ENCODE measurements at regions not wholly inside any gene's neighbourhood (a gene's known extent, or its start where the extent isn't known, plus 50 kb on each side); places are given as distances from the start of the nearest gene placed in this dataset.

GRCh38 chr13:53605326-53605725, 576.7 kb downstream of the OLFM4 start:
- BruUV-seq (replicated peaks), result no TSS peak
- ATAC-seq (no peak), DNase-seq (ENCODE audit: low read depth, low spot score) (no peak)
- H3K27ac ChIP-seq (ENCODE audit: low read length), result no peak overlapping the region
- CTCF ChIA-PET, result no interaction called here
- no peak overlapping the region for H3K4me3 ChIP-seq (ENCODE audit: low read depth in 2 of 2, low read length in 2 of 2)
- H3K4me1 ChIP-seq (ENCODE audit: control insufficient read depth, insufficient read depth, low read length), result no peaks in the 10 kb centered on the region
- no peaks in the 10 kb centered on the region for H3K36me3 ChIP-seq (ENCODE audit: control insufficient read depth, insufficient read depth, low read length)
- POLR2A ChIA-PET, result no interaction called here
- in situ Hi-C loops (cut with HindIII; ENCODE audit: low pct_unique_long_range_greater_than_20kb, low sequenced_read_pairs), result no loop called here
- intact Hi-C loops (cut with micrococcal nuclease; ENCODE audit: unreplicated experiment), result no loop called here
- H3K9me3 ChIP-seq (ENCODE audit: control insufficient read depth, insufficient read depth, low read depth, low read length), result no peaks in the 10 kb centered on the region
- TF ChIP-seq SIN3A (IDR thresholded peaks at IDR 0.05; ENCODE audit: borderline replicate concordance, insufficient read depth, low read depth, low read length) (no peak), CTCF (IDR thresholded peaks at IDR 0.05) (no peak), POLR2AphosphoS5 (IDR thresholded peaks at IDR 0.05; ENCODE audit: low read depth, low read length) (no peak), TCF7L2 (IDR thresholded peaks at IDR 0.05; ENCODE audit: low read depth, low read length) (no peak), REST (IDR thresholded peaks at IDR 0.05; ENCODE audit: insufficient read depth in 1 of 2, low read depth in 2 of 2, low read length in 1 of 2) (no peak)
- no peaks in the 10 kb centered on the region for H3K27me3 ChIP-seq (ENCODE audit: control insufficient read depth, insufficient read depth, low read length)

- DNase-seq (ENCODE audit: low read depth, low spot score) (no peak), ATAC-seq (no peak)
- CTCF ChIA-PET, result no interaction called here
- Histone ChIP-seq H3K9me3 (ENCODE audit: control insufficient read depth, insufficient read depth, low read depth, low read length) (no peaks in the 10 kb centered on the region), H3K36me3 (ENCODE audit: control insufficient read depth, insufficient read depth, low read length) (no peaks in the 10 kb centered on the region), H3K4me3 (ENCODE audit: low read depth in 2 of 2, low read length in 2 of 2) (no peak overlapping the region), H3K27me3 (ENCODE audit: control insufficient read depth, insufficient read depth, low read length) (no peaks in the 10 kb centered on the region), H3K4me1 (ENCODE audit: control insufficient read depth, insufficient read depth, low read length) (no peaks in the 10 kb centered on the region), H3K27ac (ENCODE audit: low read length) (no peak overlapping the region)
- intact Hi-C loops (cut with micrococcal nuclease; ENCODE audit: unreplicated experiment), result no loop called here
- POLR2A ChIA-PET, result no interaction called here
- in situ Hi-C loops (cut with HindIII; ENCODE audit: low pct_unique_long_range_greater_than_20kb, low sequenced_read_pairs), result no loop called here
- TF ChIP-seq REST (IDR thresholded peaks at IDR 0.05; ENCODE audit: insufficient read depth in 1 of 2, low read depth in 2 of 2, low read length in 1 of 2), result no peak
- TF ChIP-seq TCF7L2 (IDR thresholded peaks at IDR 0.05; ENCODE audit: low read depth, low read length), result no peak
- no peak for TF ChIP-seq SIN3A (IDR thresholded peaks at IDR 0.05; ENCODE audit: borderline replicate concordance, insufficient read depth, low read depth, low read length)
- TF ChIP-seq CTCF (IDR thresholded peaks at IDR 0.05), result no peak
- TF ChIP-seq POLR2AphosphoS5 (IDR thresholded peaks at IDR 0.05; ENCODE audit: low read depth, low read length), result no peak
- no TSS peak for BruUV-seq (replicated peaks)
Observed at GRCh38 chr13:53612200-53612599, 583.6 kb downstream of the OLFM4 start.

All from Panc1 (cell line).